ENCODE measurements at regions not wholly inside any gene's neighbourhood (a gene's known extent, or its start where the extent isn't known, plus 50 kb on each side); places are given as distances from the start of the nearest gene placed in this dataset.

DNA sequence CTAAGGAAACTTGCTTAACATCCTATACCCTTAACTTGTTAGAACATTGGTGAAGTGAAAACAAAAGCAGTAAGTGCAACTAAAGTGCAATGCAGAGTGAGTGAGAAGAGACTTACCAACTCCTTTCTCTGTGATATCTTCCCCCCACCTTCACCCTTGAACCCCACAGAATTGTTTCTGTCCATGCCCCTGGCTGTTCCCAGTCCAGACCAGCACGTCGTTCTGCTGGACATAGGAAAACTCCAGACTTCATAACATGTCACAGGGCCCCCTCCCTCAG, 91.9 kb downstream of the DAD1 start:
- no peaks in the 10 kb centered on the region for H4K20me1 ChIP-seq (ENCODE audit: insufficient read depth)
- no peaks in the 10 kb centered on the region for H3K36me3 ChIP-seq (ENCODE audit: low read depth)
- no peak for DNase-seq
- no peak overlapping the region for H2AFZ ChIP-seq
- no peaks in the 10 kb centered on the region for H3F3A ChIP-seq (ENCODE audit: insufficient read depth)
- 62 to 79% methylated on average over 2 of the region's 2 CpGs for WGBS, 2 experiments (ENCODE audit: low coverage in 1 of 2, low lambda C conversion rate in 2 of 2, missing lambda C conversion rate in 2 of 2)
- in situ Hi-C loops (cut with MboI), result no loop called here
- no peaks in the 10 kb centered on the region for H3K9me2 ChIP-seq (ENCODE audit: insufficient read depth)
- H3K4me3 ChIP-seq, result no peak overlapping the region
- no peaks in the 10 kb centered on the region for H3K9me3 ChIP-seq (ENCODE audit: low read depth)
- H3K4me2 ChIP-seq (ENCODE audit: unreplicated experiment), result no peak overlapping the region
- no peak overlapping the region for H3K9ac ChIP-seq
- H3K4me1 ChIP-seq (ENCODE audit: insufficient read depth), result no peaks in the 10 kb centered on the region
- H3K27ac ChIP-seq, result no peak overlapping the region
- H3K79me2 ChIP-seq (ENCODE audit: insufficient read depth), result no peaks in the 10 kb centered on the region
- peaks cover 25% of the 10 kb centered on the region for H3K27me3 ChIP-seq (replicated peaks; ENCODE audit: insufficient read depth)
- TF ChIP-seq EZH2phosphoT487 (IDR thresholded peaks at IDR 0.05; ENCODE audit: insufficient read depth, low read depth), result no peak
- no peak for TF ChIP-seq EZH2 (IDR thresholded peaks at IDR 0.05; ENCODE audit: insufficient read depth, poor library complexity, severe bottlenecking)

GRCh38 chr14:22494486-22495135, 94.4 kb downstream of the DAD1 start:
- no peaks in the 10 kb centered on the region for H3K36me3 ChIP-seq (ENCODE audit: low read depth)
- H3K9ac ChIP-seq, result no peak overlapping the region
- no peak overlapping the region for H3K27ac ChIP-seq
- no peaks in the 10 kb centered on the region for H3F3A ChIP-seq (ENCODE audit: insufficient read depth)
- 75 to 80% methylated on average over 5 of the region's 5 CpGs for WGBS, 2 experiments (ENCODE audit: low coverage in 1 of 2, low lambda C conversion rate in 2 of 2, missing lambda C conversion rate in 2 of 2)
- no peaks in the 10 kb centered on the region for H3K4me1 ChIP-seq (ENCODE audit: insufficient read depth)
- H3K27me3 ChIP-seq (replicated peaks; ENCODE audit: insufficient read depth), result peaks cover 48% of the 10 kb centered on the region
- no peak for DNase-seq
- in situ Hi-C loops (cut with MboI), result no loop called here
- no peaks in the 10 kb centered on the region for H3K79me2 ChIP-seq (ENCODE audit: insufficient read depth)
- H3K4me3 ChIP-seq, result no peak overlapping the region
- H3K9me3 ChIP-seq (ENCODE audit: low read depth), result no peaks in the 10 kb centered on the region
- H3K4me2 ChIP-seq (ENCODE audit: unreplicated experiment), result no peak overlapping the region
- H3K9me2 ChIP-seq (ENCODE audit: insufficient read depth), result no peaks in the 10 kb centered on the region
- TF ChIP-seq EZH2 (IDR thresholded peaks at IDR 0.05; ENCODE audit: insufficient read depth, poor library complexity, severe bottlenecking) (no peak), EZH2phosphoT487 (IDR thresholded peaks at IDR 0.05; ENCODE audit: insufficient read depth, low read depth) (no peak)
- no peak overlapping the region for H2AFZ ChIP-seq
- H4K20me1 ChIP-seq (ENCODE audit: insufficient read depth), result no peaks in the 10 kb centered on the region

DNA sequence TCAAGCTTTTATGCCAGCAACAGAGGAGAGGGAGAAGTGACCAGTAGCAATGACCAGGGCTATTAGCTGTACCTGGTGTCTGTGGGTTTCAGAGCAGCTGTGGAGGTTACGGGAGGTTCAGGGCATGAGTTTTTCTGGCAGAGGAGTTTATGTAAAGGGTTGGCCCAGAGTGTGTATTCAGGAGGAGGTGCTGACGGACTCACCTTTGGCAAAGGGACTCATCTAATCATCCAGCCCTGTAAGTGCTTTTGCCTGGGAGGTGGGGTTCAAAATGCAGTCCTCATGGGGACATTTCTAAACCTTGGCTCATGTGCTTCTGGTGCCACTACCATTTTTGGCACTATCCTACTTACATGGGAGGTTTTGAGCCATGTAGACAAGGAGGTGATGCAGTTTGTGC, 95.3 kb downstream of the DAD1 start:
- Histone ChIP-seq H3K36me3 (ENCODE audit: low read depth) (no peaks in the 10 kb centered on the region), H4K20me1 (ENCODE audit: insufficient read depth) (no peaks in the 10 kb centered on the region), H3K27me3 (replicated peaks; ENCODE audit: insufficient read depth) (peaks cover 57% of the 10 kb centered on the region), H3K9ac (no peak overlapping the region), H3K79me2 (ENCODE audit: insufficient read depth) (no peaks in the 10 kb centered on the region), H2AFZ (no peak overlapping the region), H3K9me3 (ENCODE audit: low read depth) (no peaks in the 10 kb centered on the region), H3K27ac (no peak overlapping the region), H3K4me2 (ENCODE audit: unreplicated experiment) (no peak overlapping the region), H3K9me2 (ENCODE audit: insufficient read depth) (no peaks in the 10 kb centered on the region), H3K4me1 (ENCODE audit: insufficient read depth) (no peaks in the 10 kb centered on the region), H3F3A (ENCODE audit: insufficient read depth) (no peaks in the 10 kb centered on the region), H3K4me3 (no peak overlapping the region)
- in situ Hi-C loops (cut with MboI), result no loop called here
- WGBS, 2 experiments (ENCODE audit: low coverage in 1 of 2, low lambda C conversion rate in 2 of 2, missing lambda C conversion rate in 2 of 2), result 63 to 84% methylated on average over 2 of the region's 2 CpGs
- TF ChIP-seq EZH2 (IDR thresholded peaks at IDR 0.05; ENCODE audit: insufficient read depth, poor library complexity, severe bottlenecking) (no peak), EZH2phosphoT487 (IDR thresholded peaks at IDR 0.05; ENCODE audit: insufficient read depth, low read depth) (no peak)
- DNase-seq, result no peak

GRCh38 chr14:22492622-22493542, 96.1 kb downstream of the DAD1 start:
- H3K27me3 ChIP-seq (replicated peaks; ENCODE audit: insufficient read depth), result peaks cover 66% of the 10 kb centered on the region
- H3K4me3 ChIP-seq, result no peak overlapping the region
- H3K9ac ChIP-seq, result no peak overlapping the region
- no peak overlapping the region for H3K27ac ChIP-seq
- H2AFZ ChIP-seq, result no peak overlapping the region
- no peaks in the 10 kb centered on the region for H3K9me3 ChIP-seq (ENCODE audit: low read depth)
- WGBS, 2 experiments (ENCODE audit: low coverage in 1 of 2, low lambda C conversion rate in 2 of 2, missing lambda C conversion rate in 2 of 2), result 79 to 81% methylated on average over 15 of the region's 15 CpGs
- H3K79me2 ChIP-seq (ENCODE audit: insufficient read depth), result no peaks in the 10 kb centered on the region
- no peak for DNase-seq
- H3K36me3 ChIP-seq (ENCODE audit: low read depth), result no peaks in the 10 kb centered on the region
- H3K9me2 ChIP-seq (ENCODE audit: insufficient read depth), result no peaks in the 10 kb centered on the region
- H3F3A ChIP-seq (ENCODE audit: insufficient read depth), result no peaks in the 10 kb centered on the region
- no peak for TF ChIP-seq EZH2phosphoT487 (IDR thresholded peaks at IDR 0.05; ENCODE audit: insufficient read depth, low read depth)
- no peak for TF ChIP-seq EZH2 (IDR thresholded peaks at IDR 0.05; ENCODE audit: insufficient read depth, poor library complexity, severe bottlenecking)
- no peak overlapping the region for H3K4me2 ChIP-seq (ENCODE audit: unreplicated experiment)
- no peaks in the 10 kb centered on the region for H3K4me1 ChIP-seq (ENCODE audit: insufficient read depth)
- no peaks in the 10 kb centered on the region for H4K20me1 ChIP-seq (ENCODE audit: insufficient read depth)
- in situ Hi-C loops (cut with MboI), result no loop called here

Data from GM23248 (cell line).